GM21367 (cell line): ENCODE measurements at regions not wholly inside any gene's neighbourhood (a gene's known extent, or its start where the extent isn't known, plus 50 kb on each side); places are given as distances from the start of the nearest gene placed in this dataset.

Source experiments
- ATAC-seq: cut with Tn5 transposase; IDR thresholded peaks from one replicate; pipeline ENCODE4 v1.9.1; 2021; ENCODE audit not compliant: unreplicated experiment

DNA sequence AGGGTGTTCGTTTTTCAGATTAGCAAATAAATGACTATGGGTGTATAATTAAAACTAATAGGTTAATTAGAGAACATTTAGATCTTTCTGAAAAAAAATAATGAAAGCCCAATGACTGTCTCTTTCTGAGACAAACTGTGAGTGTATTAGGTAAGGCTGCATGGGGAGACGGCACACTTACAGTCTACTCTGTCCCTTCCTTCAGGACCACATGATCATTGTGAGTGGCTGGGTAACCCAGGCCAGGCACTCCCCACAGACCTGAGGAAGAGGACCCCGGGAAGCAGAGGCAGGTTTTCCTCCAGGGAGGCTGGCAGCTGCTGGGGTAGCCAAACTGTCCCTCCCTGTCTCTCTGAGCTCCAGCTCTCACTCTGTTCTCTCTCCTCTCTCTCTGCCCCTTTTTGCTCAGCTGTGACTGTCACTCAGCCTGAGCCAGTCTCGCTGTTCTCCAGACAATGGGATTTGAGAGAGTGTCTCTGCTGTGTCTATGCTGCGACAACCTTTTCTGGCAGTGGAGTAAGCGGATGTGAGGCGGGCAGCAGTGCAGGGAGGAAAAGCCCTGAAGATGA, 83.1 kb upstream of the NCAM1 start:
- no peak for ATAC-seq

- ATAC-seq: no peak
Observed at GRCh38 chr11:112880495-112880894, 80.7 kb upstream of the NCAM1 start.

GRCh38 chr11:112881461-112881860, 79.8 kb upstream of the NCAM1 start:
- ATAC-seq: no peak

DNA sequence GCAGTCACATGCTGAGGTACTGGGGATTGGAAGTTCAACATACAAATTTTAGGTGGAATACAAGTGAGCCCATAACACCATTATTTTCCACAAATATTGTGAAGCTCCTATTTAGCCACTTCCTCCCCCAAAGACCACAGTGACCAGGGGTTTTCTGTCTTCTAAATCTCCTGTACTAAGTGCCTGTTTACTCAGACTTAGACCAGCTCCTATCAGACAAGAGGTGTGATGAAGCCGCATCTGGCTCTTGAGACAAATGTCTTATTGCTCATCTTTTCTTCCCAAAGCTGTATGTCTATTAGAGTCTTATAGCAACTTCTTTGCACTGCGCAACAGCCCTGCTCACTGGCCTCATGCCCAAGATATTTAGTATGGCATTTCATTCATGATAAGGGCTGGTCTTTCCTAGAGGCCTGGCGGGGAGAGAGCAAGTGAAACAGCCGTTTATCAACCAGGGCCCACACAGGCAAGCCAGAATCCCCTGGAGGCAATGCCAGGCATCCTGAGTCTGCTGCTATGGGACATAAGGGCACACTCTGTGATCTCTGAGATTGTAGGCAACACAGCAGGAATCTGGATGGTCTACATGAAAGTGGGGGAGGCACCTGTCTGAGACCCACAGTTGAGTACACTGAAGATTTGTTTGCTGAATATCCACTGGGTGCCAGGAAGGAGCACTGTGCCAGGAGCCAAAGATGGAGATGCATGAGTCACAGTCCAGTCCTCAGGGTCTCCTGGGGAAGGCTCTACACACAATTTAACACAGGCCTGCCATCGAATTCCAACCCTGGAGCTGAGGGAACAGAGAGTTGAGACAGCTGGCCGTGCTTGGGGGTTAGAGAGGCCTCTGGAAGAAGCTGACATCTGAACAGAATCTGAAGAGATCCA, 78.5 kb upstream of the NCAM1 start:
- no peak for ATAC-seq

DNA sequence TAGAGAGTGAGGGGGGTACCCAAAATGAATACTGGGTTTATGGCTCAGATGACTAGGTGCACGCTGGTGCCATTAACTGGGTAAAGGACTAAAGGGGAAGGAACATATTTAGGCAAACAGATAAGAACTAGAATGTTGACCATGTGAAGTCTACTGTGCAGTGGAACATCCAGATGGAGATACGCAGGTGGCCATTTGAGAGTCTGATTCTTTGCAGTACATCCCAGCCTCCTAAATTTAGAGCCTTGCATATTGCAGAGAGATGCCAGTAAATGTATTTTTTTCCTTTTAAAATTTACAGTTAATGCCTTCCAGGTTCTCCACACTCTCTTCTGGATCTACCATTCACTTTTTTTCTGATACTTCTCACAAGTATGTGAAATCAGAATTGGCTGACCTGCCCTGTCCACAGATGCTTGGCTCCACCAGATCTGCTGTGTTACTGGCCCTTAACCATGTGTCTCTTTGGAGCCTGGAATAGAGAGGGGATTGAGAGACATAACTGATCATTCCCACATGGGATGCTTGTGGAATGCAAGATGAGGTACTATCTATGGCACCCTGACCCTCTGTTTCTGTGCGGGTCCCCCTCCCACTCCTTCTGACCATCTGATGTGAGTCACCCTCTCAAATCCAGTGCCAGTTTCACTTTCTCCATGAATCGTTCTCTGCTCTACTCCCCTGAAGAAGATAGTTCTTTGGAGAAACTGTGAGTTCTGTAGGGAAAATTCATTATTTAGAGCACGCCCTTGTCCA, 77.0 kb upstream of the NCAM1 start:
- ATAC-seq: no peak

- ATAC-seq: no peak
Observed at GRCh38 chr11:112885744-112886433, 75.3 kb upstream of the NCAM1 start.

DNA sequence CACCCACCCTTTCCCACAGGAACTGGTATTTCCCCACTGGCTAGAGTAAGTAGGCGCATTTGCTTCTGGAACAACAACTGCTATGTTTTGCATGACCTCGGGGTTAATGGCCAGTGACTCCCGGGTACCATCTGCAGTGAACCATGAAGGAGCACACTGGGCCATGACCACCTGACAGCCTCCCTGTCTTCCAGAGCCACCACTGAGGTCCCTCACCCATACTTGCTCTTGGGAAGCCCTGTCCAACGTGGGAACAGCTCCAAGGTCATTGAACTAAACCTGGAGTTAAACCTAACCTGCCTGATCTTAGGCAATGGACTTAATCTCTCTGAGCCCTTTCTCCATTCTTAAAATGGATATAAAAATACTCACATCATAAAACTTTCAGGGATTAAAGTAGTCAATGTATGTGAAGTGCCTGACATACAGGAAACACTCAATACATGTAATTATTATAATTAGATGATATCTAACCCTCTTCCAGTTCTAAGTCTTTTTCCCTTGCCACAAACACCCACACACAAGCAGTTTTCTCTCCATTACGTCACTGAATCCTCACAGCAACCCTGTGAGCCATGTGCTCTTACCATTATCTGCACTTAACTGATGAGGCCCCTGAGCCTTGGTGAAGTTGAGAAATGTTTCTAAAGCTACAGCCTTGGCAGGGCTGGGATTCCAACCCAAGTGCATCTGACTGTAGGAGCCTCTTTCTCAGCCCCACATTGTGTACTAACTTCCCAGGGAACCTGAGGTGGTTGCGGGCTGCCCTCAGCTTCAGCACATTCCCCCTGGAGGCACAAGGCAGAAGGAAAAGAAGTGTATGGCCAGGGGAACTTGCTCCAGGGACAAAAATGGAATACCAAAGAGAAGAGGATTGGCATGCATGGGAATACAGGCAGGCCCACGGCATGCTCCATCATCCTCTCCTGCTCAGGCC, 74.5 kb upstream of the NCAM1 start:
- ATAC-seq: no peak

GRCh38 chr11:112889446-112889845, 71.8 kb upstream of the NCAM1 start:
- ATAC-seq: no peak

- no peak for ATAC-seq
Observed at GRCh38 chr11:112899235-112900006, 61.8 kb upstream of the NCAM1 start.

- ATAC-seq: no peak
Observed at GRCh38 chr11:112901924-112902323, 59.3 kb upstream of the NCAM1 start.

GRCh38 chr11:112902361-112903011, 58.7 kb upstream of the NCAM1 start:
- ATAC-seq: no peak

DNA sequence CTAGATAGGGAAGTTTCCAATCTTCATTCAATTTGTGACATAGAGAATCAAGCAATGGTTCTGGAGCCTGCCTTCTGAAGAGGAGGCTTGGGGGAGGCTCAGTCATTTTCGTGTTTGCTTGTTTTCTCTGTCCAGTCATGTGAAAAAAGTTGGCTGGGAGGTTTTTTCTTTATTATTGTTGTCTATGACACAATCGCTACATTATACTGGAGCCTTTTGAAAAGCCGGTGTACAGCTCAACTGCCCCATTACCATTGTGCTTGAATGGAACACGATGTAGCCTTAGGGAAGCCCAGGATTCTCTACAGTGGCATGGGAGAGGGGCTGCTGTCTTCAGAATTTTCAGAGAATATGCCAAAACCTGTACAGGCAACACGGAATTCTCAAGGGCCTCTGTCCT, 57.9 kb upstream of the NCAM1 start:
- no peak for ATAC-seq

- no peak for ATAC-seq
Observed at GRCh38 chr11:112911124-112911523, 50.1 kb upstream of the NCAM1 start.
